Suppressor macrophage treated with lipopolysaccharide for 4 hours (primary cell): ENCODE measurements at regions not wholly inside any gene's neighbourhood (a gene's known extent, or its start where the extent isn't known, plus 50 kb on each side); places are given as distances from the start of the nearest gene placed in this dataset.
"Not testable (repeated sequence)": the region's sequence is repeated elsewhere in the genome, so short reads cannot be mapped to it uniquely, and the experiment has no call there.

Source experiments
- DNase-seq: peaks from one replicate; pipeline ENCODE4 v3.0.0-alpha.2; 2020

DNA sequence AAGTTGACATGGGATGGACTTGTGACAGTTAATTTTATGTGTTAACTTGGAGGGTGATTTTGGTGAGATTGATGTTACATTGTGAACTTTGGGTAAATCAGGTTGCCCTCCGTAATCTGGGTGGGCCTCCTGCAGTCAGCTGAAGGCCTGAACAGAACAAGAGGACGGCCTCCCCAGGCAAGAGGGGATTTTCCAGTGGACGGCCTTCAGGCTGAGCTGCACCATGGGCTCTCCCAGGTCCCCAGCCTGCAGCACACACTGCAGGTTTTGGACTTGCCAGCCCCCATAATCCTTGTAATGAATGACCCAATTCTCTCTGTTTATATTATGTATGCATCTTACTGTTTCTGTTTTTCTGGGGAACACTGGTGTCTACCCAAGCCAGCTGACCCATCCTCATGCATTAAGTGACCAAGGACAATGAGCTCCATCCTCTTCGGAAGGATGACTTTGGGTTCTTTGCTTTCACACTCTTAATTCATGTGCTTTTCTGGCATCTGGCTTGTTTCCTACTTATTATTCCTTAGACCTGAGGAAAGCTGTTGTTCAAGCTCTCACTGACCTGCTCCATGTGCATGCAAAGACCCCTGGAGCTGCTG lies 64.2 kb downstream of the DACT2 start:
- no peak for DNase-seq

DNA sequence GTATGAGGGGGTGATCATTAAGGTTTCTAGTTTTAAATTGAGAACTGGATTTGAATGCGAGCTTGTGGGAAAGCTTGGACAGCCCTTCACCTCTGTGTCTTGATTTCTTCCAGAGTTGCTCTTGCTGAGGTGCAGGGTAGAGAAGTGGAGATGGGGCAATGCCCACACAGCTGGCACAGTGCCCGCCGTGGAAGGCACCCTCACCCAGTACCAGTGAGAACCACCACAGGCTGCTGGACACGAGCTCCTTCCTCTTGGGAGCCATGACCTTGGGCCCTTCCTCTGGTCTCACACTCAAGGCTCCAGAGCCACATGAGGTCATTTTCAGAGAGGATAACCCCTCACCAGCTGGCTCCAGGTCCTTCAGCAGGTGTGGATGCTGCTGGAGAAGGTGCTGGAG lies 67.3 kb downstream of the DACT2 start:
- no peak for DNase-seq

DNA sequence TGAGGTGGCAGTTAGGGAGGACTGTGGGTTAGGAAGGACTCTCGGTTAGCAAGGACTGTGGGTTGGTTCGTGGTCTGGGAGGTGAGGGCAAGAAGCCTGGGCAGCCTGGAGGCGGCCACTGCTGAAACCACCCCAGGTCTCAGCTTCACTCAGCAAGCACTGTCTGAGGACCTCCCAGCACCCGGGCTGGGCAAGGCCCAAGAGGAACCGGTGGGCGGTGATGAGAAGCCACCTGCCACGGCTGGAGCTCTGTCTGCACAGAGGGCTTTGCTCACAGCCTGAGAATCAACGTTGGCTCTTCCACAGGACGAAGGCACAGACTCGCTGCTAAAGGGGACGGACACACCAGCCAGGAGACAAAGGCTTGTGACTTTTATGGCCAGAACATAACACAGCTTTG lies 69.3 kb downstream of the DACT2 start:
- DNase-seq = no peak

DNA sequence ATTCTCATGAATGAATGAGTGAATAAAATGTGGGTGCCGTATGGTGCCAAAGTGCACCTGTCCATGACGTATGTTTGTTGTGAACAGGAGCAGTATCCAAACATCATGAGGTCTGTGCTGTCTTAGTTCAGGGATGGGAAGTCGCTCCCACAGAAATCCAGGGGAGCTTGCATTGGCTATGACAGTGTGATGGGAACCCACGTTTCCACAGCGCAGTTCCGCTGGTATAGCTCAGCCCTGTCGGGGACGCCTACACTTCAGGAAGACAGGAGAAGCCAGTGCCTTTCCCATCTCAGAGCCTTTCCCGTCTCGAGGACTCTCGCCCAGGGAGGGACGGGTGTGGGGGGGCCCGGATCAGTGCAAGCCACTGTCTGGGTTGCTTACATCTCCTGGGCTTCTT lies 69.8 kb downstream of the DACT2 start:
- no peak for DNase-seq

GRCh38 chr6:168248148-168248620 lies 71.4 kb downstream of the DACT2 start:
- DNase-seq = no peak

GRCh38 chr6:168247443-168248147 lies 72.0 kb downstream of the DACT2 start:
- no peak for DNase-seq

- DNase-seq = no peak
These were observed 74.5 kb downstream of the DACT2 start for GRCh38 chr6:168244961-168245551.

DNA sequence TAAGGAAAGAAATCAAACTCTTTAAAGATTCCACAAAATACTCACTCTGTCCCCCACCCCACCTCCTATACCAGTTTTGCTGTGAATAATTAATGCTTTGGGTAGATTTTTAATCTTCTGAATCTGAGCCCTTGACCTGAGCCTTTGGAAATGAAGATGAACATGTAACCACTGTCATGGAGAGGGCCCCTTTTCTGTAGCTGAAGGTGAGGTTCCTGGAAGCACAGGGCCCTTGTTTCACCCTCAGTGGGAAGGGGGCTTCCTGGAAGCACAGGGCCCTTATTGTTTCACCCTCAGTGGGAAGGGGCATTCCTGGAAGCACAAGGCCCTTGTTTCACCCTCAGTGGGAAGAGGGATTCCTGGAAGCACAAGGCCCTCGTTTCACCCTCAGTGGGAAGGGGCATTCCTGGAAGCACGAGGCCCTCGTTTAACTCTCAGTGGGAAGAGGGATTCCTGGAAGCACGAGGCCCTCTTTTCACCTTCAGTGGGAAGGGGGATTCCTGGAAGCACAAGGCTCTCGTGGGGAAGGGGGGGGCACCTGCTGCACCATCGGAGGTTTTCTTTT lies 75.7 kb downstream of the DACT2 start:
- DNase-seq = no peak

GRCh38 chr6:168242940-168243225 lies 76.7 kb downstream of the DACT2 start:
- DNase-seq = no peak

DNA sequence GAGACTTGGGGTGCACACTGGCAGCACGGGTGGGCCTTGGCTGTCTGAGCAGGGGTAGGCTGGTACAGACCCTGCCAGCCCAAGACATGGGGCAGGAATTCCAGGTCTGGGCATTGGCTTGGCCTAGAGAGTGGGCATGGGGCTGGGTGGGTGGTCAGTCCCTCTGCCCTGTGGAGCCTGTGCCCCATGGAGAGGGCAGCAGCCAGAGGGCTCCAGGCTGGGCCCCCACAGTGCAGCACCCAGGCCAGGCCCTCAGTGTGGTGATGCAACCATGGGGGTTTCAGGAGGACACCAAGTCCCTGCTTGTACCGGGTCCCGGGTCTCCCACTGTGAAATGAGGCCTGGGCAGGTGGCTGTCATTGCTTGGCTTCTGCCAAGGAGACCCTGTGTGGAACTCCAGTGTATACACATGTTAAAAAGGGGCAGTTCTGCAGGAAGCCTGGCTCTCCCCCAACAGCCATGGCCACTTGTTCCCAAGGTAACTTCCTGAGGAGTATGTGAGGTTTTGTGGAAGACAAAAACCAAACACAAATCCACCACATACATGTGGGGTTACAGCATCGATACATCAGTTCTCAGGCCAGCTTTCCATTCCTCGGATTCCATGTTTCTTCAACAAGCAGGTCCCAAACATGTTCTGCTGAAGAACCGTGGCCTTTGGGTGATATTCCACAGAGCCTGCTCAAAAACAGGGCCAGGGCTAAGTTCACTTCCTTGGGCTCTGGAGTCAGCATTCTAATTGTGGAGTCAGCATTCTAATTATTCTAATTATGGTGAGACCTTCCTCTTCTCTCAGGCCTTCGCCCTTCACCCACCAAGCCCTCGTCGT lies 77.3 kb downstream of the DACT2 start:
- no peak for DNase-seq

- no peak for DNase-seq
These were observed 79.4 kb downstream of the DACT2 start for GRCh38 chr6:168240160-168240559.

DNA sequence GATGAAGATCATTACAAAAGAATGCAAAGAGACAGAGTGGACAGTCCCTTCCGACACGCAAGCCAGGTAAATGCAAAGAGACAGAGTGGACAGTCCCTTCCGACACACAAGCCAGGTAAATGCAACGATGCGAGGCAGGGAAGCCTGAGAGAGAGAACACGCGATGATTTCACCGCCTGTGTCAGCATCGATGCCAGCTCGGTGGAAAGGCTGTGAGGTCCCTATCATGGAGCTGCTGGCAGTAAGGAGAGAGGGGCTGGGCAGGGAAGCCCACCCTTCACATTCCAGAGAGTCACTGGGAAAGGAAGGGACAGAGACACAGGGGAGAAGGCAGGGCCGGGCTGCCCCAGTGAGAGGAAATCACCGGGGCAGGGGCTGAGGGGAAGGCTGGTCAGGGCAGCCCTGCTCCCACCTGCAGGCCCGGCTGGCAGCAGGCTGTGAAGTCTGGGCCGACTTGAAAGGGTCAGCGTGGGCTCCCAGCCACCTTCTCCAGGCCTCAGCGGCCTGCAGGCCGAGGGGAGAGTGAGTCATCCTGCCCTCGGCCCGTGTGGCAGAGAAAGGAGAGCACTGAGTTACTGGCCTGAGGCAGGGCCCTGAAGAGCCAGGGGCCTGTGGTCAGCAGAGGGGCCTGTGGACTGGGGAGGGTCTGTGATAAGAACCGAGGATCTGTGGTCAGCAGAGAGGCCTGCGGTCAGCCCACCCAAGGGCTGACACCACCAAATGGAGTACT lies 80.4 kb downstream of the DACT2 start:
- no peak for DNase-seq

- DNase-seq = no peak
These were observed 81.2 kb downstream of the DACT2 start for GRCh38 chr6:168238159-168238909.

GRCh38 chr6:168233875-168234213 lies 85.7 kb downstream of the DACT2 start:
- not testable (repeated sequence) for DNase-seq

- no peak for DNase-seq
These were observed 86.3 kb downstream of the DACT2 start for GRCh38 chr6:168232989-168233874.

DNA sequence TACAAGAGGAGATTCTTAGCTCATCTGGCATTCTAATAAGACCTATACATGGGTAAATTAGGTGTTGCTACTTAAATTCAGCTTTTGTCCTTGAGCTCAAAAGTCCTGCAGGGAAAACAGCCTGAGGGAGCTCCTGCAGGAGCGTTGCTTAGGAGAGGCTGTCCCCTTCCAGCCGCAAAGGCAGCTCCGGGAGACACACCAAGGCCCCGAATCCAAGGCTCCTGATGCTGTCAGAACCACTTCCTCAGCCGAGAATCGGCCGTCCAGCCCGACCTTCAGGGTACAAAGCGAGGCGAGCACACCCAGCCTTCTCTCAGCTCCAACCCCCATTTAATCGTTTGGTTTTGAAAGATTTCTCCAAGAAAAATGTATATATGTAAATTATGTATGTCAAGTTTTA lies 87.0 kb downstream of the DACT2 start:
- DNase-seq = no peak

DNA sequence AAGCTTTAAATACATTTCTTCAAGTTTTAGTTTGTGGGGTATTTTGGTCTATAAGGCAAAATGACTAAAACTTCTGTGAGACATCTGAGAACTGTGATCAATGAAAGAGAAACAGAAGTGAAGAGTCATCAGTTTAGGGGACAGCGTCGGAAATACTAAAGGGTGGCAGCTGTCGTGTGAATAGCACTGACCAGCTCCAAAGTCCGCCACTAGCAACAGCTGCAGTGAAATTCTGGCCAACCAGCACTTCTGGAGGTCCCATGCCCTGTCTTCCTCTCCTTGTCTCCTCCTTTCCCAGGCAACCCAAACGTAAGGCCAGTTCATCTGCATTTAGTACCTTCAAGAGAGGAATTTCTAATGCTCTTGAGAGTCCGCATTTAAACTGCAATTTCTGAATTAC lies 87.5 kb downstream of the DACT2 start:
- no peak for DNase-seq

DNA sequence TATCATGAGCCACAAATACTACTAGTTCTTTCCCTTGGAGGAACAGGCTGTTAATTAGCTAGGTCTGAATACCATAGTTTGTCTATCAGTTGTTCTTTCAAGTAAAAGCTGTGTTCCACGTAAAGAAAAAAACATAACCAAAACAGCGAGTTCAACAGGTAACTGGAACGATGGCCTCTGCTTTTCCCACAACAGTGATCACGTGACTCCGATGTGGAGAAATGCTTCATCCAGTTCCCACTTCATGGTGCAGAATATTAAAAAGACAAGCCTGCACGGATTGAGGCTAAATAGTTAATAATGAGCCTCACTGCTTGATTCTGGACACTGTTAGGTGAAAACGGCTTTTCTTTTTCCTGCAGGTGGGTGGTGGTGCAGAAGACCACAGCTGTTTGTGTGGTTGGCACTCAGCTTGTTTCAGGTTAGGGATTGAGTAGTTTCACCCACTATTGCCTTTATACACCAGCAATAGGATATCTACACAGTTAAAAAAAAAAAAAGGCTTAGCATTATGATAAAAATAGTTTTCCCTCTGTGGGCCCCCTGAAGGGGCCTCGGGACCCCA lies 88.1 kb downstream of the DACT2 start:
- DNase-seq = no peak

DNA sequence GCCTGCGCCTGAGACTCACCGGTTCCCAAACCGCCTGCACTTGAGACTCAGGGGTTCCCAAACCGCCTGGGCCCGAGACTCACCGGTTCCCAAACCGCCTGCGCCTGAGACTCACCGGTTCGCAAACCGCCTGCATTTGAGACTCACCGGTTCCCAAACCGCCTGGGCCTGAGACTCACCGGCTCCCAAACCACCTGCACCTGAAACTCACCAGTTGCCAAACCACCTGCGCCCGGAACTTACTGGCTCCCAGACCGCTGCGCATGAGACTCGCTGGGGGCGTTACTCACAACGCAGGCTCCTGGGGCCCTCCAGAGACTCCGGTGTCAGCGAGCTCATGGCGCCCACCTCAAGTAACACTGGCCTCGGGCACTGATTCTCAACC lies 90.2 kb downstream of the DACT2 start:
- DNase-seq = no peak

DNA sequence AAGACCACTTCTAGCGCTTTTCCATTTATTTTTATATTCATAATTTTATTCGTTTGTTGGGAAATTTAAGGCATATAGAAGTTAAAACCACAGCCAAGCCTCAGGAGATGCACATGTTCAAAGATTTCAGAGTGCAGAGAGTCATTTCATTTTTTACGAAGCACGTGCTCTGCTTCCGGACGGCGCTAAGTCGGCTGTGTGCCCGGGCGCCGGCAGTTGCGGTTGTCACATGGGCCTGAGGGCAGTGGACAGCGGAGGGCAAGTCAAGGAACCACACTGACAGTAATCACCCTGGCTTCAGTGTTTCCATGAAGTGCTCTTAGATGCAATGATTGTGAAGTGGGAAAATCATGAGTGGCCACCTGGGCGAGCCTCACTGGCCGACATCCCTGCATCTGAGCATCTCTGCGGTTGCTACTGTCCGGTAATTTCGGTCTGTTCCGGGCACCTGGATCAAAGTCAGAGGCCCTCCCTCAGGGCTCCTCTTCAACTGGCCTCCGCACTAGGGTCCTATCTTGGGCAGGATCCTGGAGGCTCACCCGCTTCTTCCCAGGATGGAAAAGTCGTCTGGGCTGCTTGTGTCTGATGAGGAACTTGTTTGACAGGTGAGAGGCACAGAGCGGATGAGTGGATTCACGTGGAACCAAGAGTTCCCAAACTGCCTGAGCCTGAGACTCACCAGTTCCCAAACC lies 90.8 kb downstream of the DACT2 start:
- no peak for DNase-seq
